ENCODE measurements at regions not wholly inside any gene's neighbourhood (a gene's known extent, or its start where the extent isn't known, plus 50 kb on each side); places are given as distances from the start of the nearest gene placed in this dataset.

DNA sequence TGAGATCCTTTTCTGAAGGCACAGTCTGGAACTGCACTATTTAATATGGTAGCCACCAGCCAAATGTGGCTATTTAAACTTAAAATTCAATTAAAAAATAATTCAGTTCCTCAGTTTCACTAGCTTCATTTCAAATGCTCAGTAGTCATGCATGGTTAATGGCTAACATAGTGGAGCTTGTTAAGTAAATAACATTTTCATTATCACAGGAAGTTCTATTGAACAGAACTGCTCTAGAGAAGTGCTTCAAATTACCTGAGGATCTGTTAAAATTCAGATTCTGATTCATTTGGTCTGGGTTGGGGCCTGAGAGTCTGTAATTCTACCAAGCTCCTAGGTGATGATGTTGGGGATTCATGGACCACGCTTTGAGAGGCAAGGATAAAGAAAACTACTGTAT is 109.6 kb upstream of the THRB start:
- TF ChIP-seq, protein P1, sequence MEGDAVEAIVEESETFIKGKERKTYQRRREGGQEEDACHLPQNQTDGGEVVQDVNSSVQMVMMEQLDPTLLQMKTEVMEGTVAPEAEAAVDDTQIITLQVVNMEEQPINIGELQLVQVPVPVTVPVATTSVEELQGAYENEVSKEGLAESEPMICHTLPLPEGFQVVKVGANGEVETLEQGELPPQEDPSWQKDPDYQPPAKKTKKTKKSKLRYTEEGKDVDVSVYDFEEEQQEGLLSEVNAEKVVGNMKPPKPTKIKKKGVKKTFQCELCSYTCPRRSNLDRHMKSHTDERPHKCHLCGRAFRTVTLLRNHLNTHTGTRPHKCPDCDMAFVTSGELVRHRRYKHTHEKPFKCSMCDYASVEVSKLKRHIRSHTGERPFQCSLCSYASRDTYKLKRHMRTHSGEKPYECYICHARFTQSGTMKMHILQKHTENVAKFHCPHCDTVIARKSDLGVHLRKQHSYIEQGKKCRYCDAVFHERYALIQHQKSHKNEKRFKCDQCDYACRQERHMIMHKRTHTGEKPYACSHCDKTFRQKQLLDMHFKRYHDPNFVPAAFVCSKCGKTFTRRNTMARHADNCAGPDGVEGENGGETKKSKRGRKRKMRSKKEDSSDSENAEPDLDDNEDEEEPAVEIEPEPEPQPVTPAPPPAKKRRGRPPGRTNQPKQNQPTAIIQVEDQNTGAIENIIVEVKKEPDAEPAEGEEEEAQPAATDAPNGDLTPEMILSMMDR (IDR thresholded peaks at IDR 0.05): no peak
- no peak for TF ChIP-seq POLR2A (IDR thresholded peaks at IDR 0.05)

Measured in right lobe of liver (tissue), 4 donors.